ENCODE measurements at regions not wholly inside any gene's neighbourhood (a gene's known extent, or its start where the extent isn't known, plus 50 kb on each side); places are given as distances from the start of the nearest gene placed in this dataset.
"Not testable (repeated sequence)": the region's sequence is repeated elsewhere in the genome, so short reads cannot be mapped to it uniquely, and the experiment has no call there.

DNA sequence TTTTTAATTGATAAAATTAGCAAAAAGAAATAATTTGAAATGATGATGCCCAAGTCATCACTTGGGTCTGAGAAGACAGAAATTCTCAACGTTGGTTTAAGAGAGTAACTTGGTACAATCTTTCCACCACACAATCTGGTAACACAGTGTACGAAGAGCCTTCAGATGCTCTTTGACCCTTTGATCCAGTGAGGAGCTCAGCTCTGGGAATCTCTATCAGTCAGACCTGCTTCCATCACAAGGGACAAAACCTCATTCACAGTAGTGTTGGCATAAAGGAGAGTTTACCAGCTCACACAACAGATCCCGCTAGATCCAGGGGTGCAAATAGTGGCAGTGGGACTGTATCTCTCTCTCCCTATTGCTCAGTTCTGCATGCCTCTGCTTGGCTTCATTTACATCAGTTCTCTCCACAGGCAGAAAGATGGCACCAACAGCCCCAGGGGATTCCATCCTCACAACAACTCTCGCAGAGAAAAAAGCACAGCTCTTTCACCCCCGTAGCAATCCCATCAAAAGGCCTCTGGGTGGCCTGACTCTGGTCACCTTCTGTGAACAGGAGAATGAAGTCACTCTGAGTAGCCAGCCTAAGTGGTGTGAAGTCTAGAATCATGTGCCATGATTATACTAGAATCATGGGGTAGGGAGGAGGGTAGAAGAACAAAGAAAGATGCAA, 119.7 kb downstream of the ZNF281 start:
- no peak for DNase-seq (ENCODE audit: low read depth in 4 of 4, low spot score in 3 of 4)

DNA sequence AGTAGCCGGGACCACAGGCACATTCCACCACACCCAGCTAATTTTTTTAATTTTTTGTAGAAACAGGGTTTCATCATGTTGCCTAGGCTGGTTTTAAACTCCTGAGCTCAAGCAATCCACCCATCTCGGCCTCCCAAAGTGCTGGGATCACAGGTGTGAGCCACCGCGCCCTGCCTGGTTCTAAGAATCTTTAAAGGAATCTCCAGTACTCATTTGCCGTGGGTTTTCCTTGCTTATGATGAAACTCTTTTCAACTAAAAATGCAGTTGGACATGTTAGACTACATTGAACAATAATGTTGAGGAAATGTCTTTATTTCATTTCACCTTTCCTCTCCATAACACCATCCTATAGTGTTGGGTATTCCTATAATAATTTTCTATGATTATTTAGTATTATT, 121.6 kb downstream of the ZNF281 start:
- DNase-seq (ENCODE audit: low read depth in 4 of 4, low spot score in 3 of 4), result no peak

DNA sequence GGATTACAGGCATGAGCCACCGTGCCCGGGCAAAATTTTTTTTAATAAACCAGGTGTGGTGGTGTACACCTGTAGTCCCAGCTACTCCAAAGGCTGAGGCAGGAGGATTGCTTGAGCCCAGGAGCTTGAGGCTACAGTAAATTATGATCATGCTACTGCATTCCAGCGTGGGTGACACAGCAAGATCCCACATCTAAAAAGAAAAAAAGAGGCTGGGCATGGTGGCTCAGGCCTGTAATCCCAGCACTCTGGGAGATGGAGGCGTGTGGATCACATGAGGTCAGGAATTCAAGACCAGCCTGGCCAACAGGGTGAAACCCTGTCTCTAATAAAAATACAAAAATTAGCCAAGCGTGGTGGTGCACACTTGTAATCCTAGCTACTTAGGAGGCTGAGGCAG, 125.6 kb downstream of the ZNF281 start:
- not testable (repeated sequence) for DNase-seq (ENCODE audit: low read depth in 4 of 4, low spot score in 3 of 4)

- DNase-seq (ENCODE audit: low read depth in 4 of 4, low spot score in 3 of 4), result no peak
Observed at GRCh38 chr1:200282497-200283122, 127.2 kb downstream of the ZNF281 start.

DNA sequence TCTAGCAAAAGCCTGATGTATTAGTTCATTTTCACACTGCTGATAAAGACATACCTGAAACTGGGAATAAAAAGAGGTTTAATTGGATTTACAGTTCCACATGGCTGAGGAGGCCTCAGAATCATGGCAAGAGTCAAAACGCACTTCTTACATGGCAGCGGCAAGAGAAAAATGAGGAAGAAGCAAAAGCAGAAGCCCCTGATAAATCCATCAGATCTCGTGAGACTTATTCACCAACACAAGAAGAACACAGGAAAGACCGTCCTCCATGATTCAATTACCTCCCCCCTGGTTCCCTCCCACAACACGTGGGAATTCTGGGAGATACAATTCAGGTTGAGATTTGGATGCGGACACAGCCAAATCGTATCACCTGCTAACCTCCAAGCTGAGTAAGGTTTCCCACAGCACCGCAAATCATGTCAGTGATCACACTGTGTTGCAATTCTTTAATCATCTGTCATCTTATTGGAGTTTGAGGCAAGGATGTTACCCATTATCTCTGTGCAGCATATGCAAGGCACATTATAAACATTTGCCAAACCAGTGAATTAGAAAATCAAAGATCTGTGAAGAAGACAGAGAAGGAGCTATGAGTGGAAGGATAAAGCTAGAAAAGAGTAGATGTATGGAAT, 128.5 kb downstream of the ZNF281 start:
- DNase-seq (ENCODE audit: low read depth in 4 of 4, low spot score in 3 of 4), result no peak

DNA sequence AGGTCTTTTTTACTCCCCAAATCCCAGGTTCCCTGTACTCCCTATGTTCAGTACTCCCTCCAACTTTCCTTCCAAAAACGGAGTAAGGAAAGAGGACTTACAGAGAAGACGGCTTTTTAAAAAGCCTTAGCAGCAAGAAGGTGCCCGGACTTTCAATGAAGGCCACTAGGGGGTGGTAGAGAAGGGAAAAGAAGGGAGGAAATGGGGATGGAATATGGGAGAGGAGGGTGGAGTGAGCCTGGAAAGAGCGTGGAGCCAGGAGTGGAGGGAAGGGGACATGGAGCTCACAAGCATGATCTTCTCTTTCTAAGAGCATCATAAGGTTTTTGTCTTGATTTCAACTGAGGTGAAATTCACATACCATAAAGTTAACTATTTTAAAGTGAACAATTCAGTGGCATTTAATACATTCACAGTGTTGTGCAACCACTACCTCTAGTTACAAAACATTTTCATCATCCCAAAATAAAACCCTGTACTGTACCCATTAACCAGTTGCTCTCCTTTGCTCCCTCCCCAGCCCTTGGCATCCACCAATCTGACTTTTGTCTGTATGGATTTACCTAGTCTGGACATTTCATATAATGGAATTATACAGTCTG, 129.9 kb downstream of the ZNF281 start:
- DNase-seq (ENCODE audit: low read depth in 4 of 4, low spot score in 3 of 4), result no peak

GRCh38 chr1:200275816-200276453, 133.9 kb downstream of the ZNF281 start:
- DNase-seq (ENCODE audit: low read depth in 4 of 4, low spot score in 3 of 4), result no peak

DNA sequence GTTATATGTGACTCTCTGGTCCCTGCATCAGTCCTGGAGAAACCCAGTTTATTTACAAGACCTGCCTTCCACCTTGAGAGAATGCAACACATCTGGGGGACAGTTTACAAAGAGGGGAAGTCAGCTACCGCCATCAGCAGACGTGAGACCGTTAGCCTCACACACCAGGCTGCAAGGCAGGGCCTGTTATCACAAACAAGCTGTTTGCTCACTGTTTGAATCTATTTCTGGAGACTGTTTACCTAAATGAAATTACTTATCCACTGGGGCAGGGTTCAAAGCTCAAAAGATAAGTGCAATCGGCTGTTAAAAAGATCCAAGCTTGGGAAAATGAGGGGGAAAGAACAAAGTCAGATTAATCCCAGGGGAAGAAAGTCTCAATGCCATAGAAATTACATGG, 134.4 kb downstream of the ZNF281 start:
- DNase-seq (ENCODE audit: low read depth in 4 of 4, low spot score in 3 of 4), result no peak

DNA sequence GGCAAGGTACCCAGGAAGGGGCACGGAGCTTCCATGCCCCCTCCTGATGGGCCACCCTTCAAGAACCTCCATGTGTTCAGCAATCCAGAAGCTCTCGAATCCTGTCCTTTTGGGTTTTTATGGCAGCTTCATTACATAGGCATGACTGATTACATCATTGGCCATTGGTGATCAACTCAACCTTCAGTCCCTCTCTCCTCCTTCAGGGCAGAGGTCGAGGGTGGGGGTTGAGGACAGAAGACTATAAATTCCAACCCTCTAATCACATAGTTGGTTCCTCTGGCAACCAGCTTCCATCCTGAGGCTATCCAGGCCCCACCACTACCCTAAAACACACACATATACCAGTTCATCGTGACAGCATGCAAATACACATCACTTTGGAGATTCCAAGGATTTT, 135.7 kb downstream of the ZNF281 start:
- DNase-seq (ENCODE audit: low read depth in 4 of 4, low spot score in 3 of 4), result no peak

- no peak for DNase-seq (ENCODE audit: low read depth in 4 of 4, low spot score in 3 of 4)
Observed at GRCh38 chr1:200272481-200273068, 137.3 kb downstream of the ZNF281 start.

GRCh38 chr1:200269256-200269655, 140.6 kb downstream of the ZNF281 start:
- no peak for DNase-seq (ENCODE audit: low read depth in 4 of 4, low spot score in 3 of 4)

GRCh38 chr1:200267937-200268336, 141.9 kb downstream of the ZNF281 start:
- no peak for DNase-seq (ENCODE audit: low read depth in 4 of 4, low spot score in 3 of 4)

GRCh38 chr1:200267458-200267857, 142.4 kb downstream of the ZNF281 start:
- no peak for DNase-seq (ENCODE audit: low read depth in 4 of 4, low spot score in 3 of 4)

DNA sequence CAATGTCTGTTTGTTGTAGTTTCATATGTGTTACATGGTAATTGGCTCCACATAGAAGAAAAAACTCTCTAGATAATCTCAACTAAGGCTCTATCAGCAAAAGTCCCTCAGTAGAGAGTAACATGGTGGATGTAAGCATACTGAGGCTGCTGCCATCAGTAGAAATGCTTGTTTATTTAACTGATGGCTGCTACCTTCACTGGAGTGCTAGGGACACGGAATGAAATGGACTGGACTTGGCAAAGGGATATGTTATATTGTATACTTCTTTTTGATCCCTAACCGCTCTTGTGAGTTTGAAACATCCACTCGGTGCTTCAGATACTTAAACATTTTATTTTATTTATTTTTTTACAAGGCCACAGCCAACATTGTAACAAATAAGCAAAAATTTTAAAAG, 143.0 kb downstream of the ZNF281 start:
- no peak for DNase-seq (ENCODE audit: low read depth in 4 of 4, low spot score in 3 of 4)

DNA sequence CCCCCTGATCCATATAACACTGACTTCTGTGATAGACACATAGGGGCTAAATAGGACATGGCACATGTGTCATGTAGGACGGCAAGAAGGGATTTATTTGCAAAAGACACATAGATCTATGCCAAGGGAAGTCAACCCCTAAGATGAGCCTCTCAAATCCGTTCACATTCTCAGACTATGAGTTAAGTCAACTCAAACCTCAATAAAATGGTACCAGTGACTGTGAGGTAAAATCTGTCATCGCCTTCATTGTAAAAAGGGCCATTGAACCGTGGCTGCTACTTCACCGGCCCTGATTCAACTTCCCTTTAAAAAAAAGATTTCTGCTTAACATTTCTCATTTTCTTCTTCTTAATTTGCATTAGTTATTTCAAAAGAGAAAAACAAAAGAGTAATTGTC, 144.0 kb downstream of the ZNF281 start:
- DNase-seq (ENCODE audit: low read depth in 4 of 4, low spot score in 3 of 4), result no peak

DNA sequence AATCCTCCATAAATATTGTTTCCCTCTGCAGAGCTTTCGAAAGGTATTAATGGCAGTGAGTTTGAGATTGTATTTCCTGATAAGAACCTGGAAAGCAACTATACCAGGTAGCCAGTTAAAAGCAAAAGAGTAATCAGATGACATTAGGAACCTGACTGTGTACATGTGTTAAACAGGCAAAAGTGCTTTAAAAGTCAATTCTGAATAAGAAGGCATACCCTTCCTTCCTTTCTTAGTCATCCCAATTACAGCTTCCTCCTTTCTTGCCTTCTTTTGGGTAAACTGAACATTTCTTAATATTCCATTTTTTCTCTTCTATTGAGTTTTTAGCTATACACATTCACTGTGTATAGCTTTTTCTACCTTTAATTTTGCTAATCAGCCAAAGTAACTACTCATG, 144.7 kb downstream of the ZNF281 start:
- DNase-seq (ENCODE audit: low read depth in 4 of 4, low spot score in 3 of 4), result no peak

GRCh38 chr1:200263203-200263602, 146.6 kb downstream of the ZNF281 start:
- DNase-seq (ENCODE audit: low read depth in 4 of 4, low spot score in 3 of 4), result no peak

- no peak for DNase-seq (ENCODE audit: low read depth in 4 of 4, low spot score in 3 of 4)
Observed at GRCh38 chr1:200262326-200262965, 147.4 kb downstream of the ZNF281 start.

DNA sequence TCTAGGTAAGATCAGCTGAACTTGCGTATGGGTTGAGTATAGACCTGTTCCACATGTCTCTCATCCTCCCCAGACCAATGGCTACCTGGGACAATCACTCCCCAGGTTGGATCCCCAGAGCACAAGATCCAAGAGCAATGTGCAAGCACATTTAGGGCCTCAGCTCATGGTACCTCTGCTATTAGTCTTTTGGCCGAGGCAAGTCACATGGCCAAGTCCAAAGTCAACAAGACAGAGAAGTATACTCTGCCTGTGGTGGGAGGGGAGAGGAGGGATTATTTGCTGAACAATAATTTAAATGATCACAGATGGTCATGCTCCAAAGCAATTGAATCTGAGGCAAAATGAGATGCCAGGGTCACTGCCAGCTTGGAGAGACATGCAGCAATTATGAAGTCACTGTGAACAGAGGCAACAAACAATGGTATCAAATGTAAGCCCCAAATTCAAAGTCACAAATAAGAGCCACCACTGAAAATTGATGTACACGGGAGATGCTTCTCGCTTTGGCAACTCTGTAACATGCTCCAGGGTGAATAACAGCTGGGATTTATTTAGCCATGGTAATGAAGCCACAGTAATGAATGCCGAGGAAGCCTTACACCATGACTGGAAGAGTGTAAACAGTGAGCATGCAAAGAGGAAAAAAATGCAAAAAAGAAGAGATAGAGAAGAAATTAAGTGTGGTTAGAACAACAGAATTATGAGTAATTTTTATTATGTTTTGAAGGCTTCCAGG, 149.1 kb downstream of the ZNF281 start:
- DNase-seq (ENCODE audit: low read depth in 4 of 4, low spot score in 3 of 4), result no peak
